ENCODE measurements at regions not wholly inside any gene's neighbourhood (a gene's known extent, or its start where the extent isn't known, plus 50 kb on each side); places are given as distances from the start of the nearest gene placed in this dataset.

- no peak for TF ChIP-seq CTCF (conservative IDR thresholded peaks at IDR 0.05; ENCODE audit: low read length)
- no peak for TF ChIP-seq EZH2phosphoT487 (IDR thresholded peaks at IDR 0.05; ENCODE audit: borderline replicate concordance)
Observed at GRCh38 chr6:22028403-22029090, 268.3 kb downstream of the PRL start.

All from Loucy (cell line).